MM.1S (cell line): ENCODE measurements at regions not wholly inside any gene's neighbourhood (a gene's known extent, or its start where the extent isn't known, plus 50 kb on each side); places are given as distances from the start of the nearest gene placed in this dataset.

Experiments used
- DNase-seq: peaks from one replicate; pipeline ENCODE4 v3.0.0-alpha.2; 2015
- H2AFZ ChIP-seq: fragments of 300-600 bp; sonication (generic); 2 replicates; pipeline ENCODE4 v1.6.0; 2016; ENCODE audit warnings: antibody characterized with exemption, low read length
- H3F3A ChIP-seq: fragments of 300-600 bp; sonication (generic); 2 replicates; pipeline ENCODE4 v1.6.1; 2016; ENCODE audit warnings: mild to moderate bottlenecking, antibody characterized with exemption, low read length, moderate library complexity, mixed read lengths; ENCODE audit not compliant: insufficient read depth
- H3K27ac ChIP-seq: fragments of 300-600 bp; sonication (generic); 2 replicates; pipeline ENCODE4 v1.5.1; 2016; ENCODE audit warnings: mild to moderate bottlenecking, low read length
- H3K27me3 ChIP-seq: fragments of 300-600 bp; sonication (generic); replicated peaks from 2 replicates; pipeline ENCODE4 v1.6.0; 2016; ENCODE audit warnings: low read length; ENCODE audit not compliant: insufficient read depth
- H3K36me3 ChIP-seq: fragments of 300-600 bp; sonication (generic); replicated peaks from 2 replicates; pipeline ENCODE4 v1.6.1; 2016; ENCODE audit warnings: mild to moderate bottlenecking, low read length, mixed read lengths; ENCODE audit not compliant: insufficient read depth
- H3K4me1 ChIP-seq: fragments of 300-600 bp; sonication (generic); 2 replicates; pipeline ENCODE4 v1.6.1; 2016; ENCODE audit warnings: low read length, mixed read lengths
- H3K4me2 ChIP-seq: fragments of 300-600 bp; sonication (generic); 2 replicates; pipeline ENCODE4 v1.6.0; 2016; ENCODE audit warnings: low read depth, low read length
- H3K4me3 ChIP-seq: fragments of 300-600 bp; sonication (generic); 2 replicates; pipeline ENCODE4 v1.5.1; 2016; ENCODE audit warnings: low read length, mixed read lengths
- H3K79me2 ChIP-seq: fragments of 300-600 bp; sonication (generic); 2 replicates; pipeline ENCODE4 v1.6.1; 2016; ENCODE audit warnings: mixed run types, low read length, mixed read lengths
- H3K9ac ChIP-seq: fragments of 300-600 bp; sonication (generic); 2 replicates; pipeline ENCODE4 v1.6.1; 2016; ENCODE audit warnings: low read length, mixed read lengths
- H3K9me2 ChIP-seq: fragments of 300-600 bp; sonication (generic); replicated peaks from 2 replicates; pipeline ENCODE4 v1.6.1; 2016; ENCODE audit warnings: mild to moderate bottlenecking, low read length, mixed read lengths; ENCODE audit not compliant: insufficient read depth
- H3K9me3 ChIP-seq: fragments of 300-600 bp; sonication (generic); replicated peaks from 2 replicates; pipeline ENCODE4 v1.6.1; 2016; ENCODE audit warnings: mild to moderate bottlenecking, low read length, mixed read lengths; ENCODE audit not compliant: insufficient read depth
- H4K20me1 ChIP-seq: fragments of 300-600 bp; sonication (generic); 2 replicates; pipeline ENCODE4 v1.6.1; 2016; ENCODE audit warnings: mild to moderate bottlenecking, low read length, moderate library complexity, mixed read lengths; ENCODE audit not compliant: insufficient read depth
- EZH2 ChIP-seq: fragments of 300-600 bp; sonication (generic); optimal IDR thresholded peaks from 2 replicates; pipeline ENCODE3; 2017; ENCODE audit warnings: low read depth, mild to moderate bottlenecking, antibody characterized with exemption, low read length, mixed read lengths
- EZH2phosphoT487 ChIP-seq: fragments of 300-600 bp; sonication (generic); IDR thresholded peaks from 2 replicates; pipeline ENCODE4 v1.6.1; 2018; ENCODE audit warnings: antibody characterized with exemption, low read length
- TF ChIP-seq, protein P1 (sequence below): fragments of 300-600 bp; sonication (generic); IDR thresholded peaks from 2 replicates; pipeline ENCODE4 v1.5.1; 2016; ENCODE audit warnings: antibody characterized with exemption, low read length, mixed read lengths

DNA sequence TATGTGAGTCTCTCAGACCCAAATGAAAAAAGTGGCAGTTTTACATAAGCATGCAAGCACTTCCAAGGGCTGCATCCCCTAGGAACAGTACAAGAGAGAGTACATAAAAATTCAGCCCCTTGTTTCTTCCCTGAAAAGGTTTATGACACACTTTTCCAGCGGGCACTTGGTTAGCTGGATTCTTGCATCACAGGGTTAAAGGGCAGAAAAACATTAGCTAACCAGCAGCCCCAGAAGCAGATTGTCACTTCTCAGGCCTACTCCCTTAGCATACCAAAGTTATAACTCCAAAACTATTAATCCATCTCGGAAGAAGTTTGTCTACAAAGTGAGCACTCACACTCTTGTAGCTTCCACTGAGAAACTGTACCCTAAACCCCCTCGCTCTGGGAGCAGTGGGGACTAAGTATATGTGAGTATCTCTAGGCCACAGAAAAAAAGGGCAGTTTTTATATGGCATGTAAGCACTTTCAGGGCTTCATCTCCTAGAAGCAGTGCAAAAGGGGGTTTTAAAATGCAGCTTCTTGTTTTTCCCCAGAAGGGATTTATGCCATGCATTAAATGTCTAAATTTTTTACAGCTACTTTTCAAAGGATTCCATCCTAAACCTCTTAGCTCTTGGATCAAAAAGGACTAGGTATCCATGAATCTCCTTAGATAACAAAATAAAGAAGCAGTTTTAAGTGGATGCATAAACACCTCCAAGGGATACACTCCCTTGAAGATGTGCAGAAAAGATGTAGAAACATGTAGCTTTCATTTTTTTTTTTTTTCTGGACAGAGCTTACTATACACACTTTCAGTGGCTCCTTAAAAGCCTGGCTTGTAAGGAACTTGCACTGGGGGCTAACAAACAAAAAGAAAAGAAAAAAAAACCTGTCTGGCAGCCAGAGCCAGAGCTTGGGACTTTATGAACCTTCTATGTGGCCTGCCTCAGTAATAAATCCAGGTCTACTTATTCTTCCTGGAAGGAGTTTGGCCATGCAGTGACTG is 956.7 kb downstream of the CCSER2 start:
- Histone ChIP-seq H2AFZ (no peak overlapping the region), H3K9me2 (no peaks in the 10 kb centered on the region), H3F3A (no peaks in the 10 kb centered on the region), H3K36me3 (no peaks in the 10 kb centered on the region), H3K4me2 (no peak overlapping the region), H3K27me3 (no peaks in the 10 kb centered on the region), H3K9me3 (no peaks in the 10 kb centered on the region), H3K9ac (no peak overlapping the region), H3K79me2 (no peaks in the 10 kb centered on the region), H3K27ac (no peak overlapping the region), H3K4me1 (no peaks in the 10 kb centered on the region), H4K20me1 (no peaks in the 10 kb centered on the region), H3K4me3 (no peak overlapping the region)
- no peak for TF ChIP-seq EZH2
- TF ChIP-seq, protein P1, sequence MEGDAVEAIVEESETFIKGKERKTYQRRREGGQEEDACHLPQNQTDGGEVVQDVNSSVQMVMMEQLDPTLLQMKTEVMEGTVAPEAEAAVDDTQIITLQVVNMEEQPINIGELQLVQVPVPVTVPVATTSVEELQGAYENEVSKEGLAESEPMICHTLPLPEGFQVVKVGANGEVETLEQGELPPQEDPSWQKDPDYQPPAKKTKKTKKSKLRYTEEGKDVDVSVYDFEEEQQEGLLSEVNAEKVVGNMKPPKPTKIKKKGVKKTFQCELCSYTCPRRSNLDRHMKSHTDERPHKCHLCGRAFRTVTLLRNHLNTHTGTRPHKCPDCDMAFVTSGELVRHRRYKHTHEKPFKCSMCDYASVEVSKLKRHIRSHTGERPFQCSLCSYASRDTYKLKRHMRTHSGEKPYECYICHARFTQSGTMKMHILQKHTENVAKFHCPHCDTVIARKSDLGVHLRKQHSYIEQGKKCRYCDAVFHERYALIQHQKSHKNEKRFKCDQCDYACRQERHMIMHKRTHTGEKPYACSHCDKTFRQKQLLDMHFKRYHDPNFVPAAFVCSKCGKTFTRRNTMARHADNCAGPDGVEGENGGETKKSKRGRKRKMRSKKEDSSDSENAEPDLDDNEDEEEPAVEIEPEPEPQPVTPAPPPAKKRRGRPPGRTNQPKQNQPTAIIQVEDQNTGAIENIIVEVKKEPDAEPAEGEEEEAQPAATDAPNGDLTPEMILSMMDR: no peak
- TF ChIP-seq EZH2phosphoT487: no peak
- DNase-seq: no peak

DNA sequence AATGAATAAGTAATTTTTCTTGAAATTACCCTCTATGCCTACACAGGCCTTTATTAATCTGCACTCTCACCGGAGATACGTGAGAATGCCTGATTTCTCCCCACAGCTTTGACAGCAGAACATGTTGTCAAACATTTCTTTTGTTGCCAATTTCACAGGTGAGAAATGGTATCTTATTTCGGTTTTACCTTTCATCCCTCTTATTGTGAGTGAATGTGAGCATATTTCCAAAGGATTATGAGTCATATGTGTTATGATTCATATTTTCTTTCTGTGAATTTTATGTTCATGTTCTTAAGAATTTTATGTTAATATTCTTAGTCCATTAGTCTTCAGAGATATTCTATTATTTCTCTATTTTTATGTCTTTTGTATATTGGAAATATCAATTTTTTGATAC is 965.1 kb downstream of the CCSER2 start:
- Histone ChIP-seq H3K79me2 (no peaks in the 10 kb centered on the region), H3K27me3 (no peaks in the 10 kb centered on the region), H3K9ac (no peak overlapping the region), H4K20me1 (no peaks in the 10 kb centered on the region), H3K4me3 (no peak overlapping the region), H3K9me2 (no peaks in the 10 kb centered on the region), H3K4me1 (no peaks in the 10 kb centered on the region), H3K27ac (no peak overlapping the region), H2AFZ (no peak overlapping the region), H3K36me3 (no peaks in the 10 kb centered on the region), H3K9me3 (no peaks in the 10 kb centered on the region), H3F3A (no peaks in the 10 kb centered on the region), H3K4me2 (no peak overlapping the region)
- TF ChIP-seq EZH2 (no peak), EZH2phosphoT487 (no peak)
- TF ChIP-seq, protein P1: no peak
- no peak for DNase-seq

DNA sequence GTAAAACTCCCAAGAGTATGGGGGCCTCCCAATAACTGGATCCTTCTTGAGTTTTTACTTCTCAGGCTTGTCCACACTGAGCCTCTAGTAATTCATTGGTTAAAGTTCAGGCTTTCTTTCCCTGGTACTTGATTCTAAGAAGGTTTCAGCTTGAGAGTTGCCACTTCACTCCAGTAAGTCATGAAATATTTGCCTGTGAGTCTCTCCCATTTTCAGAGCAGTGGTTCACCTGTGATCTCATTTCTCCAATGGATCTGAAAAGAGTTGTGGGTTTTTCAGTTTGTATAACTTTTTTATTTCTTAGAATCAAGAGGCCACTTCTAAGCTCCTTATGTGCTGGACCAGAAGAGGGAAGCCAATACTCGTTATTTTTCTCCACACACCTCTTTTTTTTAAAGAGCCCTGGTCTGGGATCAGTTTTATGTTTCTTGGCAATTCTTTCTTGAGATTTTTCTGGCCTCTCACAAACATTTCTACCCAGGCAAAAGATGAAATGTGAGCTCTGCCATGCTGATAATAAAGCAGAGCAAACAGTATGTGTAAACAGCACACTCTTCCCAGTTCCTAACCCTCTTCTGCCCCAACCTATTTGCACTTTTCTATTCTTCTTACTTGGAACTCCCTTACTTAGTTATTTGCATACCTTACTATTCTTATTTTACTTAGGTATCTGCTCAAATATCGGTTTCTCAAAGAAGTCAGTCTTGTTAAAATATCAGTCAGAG is 983.4 kb downstream of the CCSER2 start:
- no peaks in the 10 kb centered on the region for H3K4me1 ChIP-seq
- H3K9me3 ChIP-seq: no peaks in the 10 kb centered on the region
- no peaks in the 10 kb centered on the region for H3K79me2 ChIP-seq
- no peak overlapping the region for H3K27ac ChIP-seq
- H3K9me2 ChIP-seq: no peaks in the 10 kb centered on the region
- H3K4me2 ChIP-seq: no peak overlapping the region
- no peaks in the 10 kb centered on the region for H3K36me3 ChIP-seq
- H4K20me1 ChIP-seq: no peaks in the 10 kb centered on the region
- H3K27me3 ChIP-seq: no peaks in the 10 kb centered on the region
- no peak for DNase-seq
- H3K9ac ChIP-seq: no peak overlapping the region
- no peak overlapping the region for H3K4me3 ChIP-seq
- no peak overlapping the region for H2AFZ ChIP-seq
- no peaks in the 10 kb centered on the region for H3F3A ChIP-seq
- TF ChIP-seq EZH2phosphoT487 (no peak), EZH2 (no peak)
- TF ChIP-seq, protein P1: no peak
